Panc1 (cell line): ENCODE measurements at regions not wholly inside any gene's neighbourhood (a gene's known extent, or its start where the extent isn't known, plus 50 kb on each side); places are given as distances from the start of the nearest gene placed in this dataset.

ENCODE experiments used
- ATAC-seq: fragments of 200-7000 bp; cut with Tn5 transposase; 2 replicates; pipeline ENCODE4 v1.9.1; 2020; ENCODE audit warnings: mild to moderate bottlenecking, moderate library complexity
- BruUV-seq: library from RNA; stranded (reverse); fragments of 400-500 nt; replicated peaks from 2 replicates; lab custom pipeline; 2021; lab: Mats Ljungman, UMichigan
- CTCF ChIA-PET: fragments of 300-600 bp; sonication (Branson Sonifier 250); formaldehyde crosslinking; loops from one replicate; lab custom pipeline; 2022; ENCODE audit warnings: antibody characterized with exemption; lab: Charles Lee
- POLR2A ChIA-PET: fragments of 300-600 bp; sonication (Branson Sonifier 250); formaldehyde crosslinking; loops from one replicate; lab custom pipeline; 2022; ENCODE audit warnings: antibody characterized with exemption; lab: Charles Lee
- DNase-seq: peaks from one replicate; pipeline ENCODE4 v3.0.0-alpha.2; 2010; ENCODE audit warnings: low read depth, low spot score
- H3K27ac ChIP-seq: 2 replicates; pipeline ENCODE4 v1.5.1; 2011; ENCODE audit warnings: mild to moderate bottlenecking, low read length, inconsistent platforms
- H3K27me3 ChIP-seq: fragments of 200-500 bp; sonication (Bioruptor generic); 2 replicates; pipeline ENCODE4 v1.6.0; 2014; ENCODE audit warnings: low read length, inconsistent platforms; ENCODE audit not compliant: control insufficient read depth, insufficient read depth
- H3K36me3 ChIP-seq: fragments of 200-500 bp; sonication (Bioruptor generic); 2 replicates; pipeline ENCODE4 v1.5.1; 2014; ENCODE audit warnings: inconsistent platforms, mild to moderate bottlenecking, low read length, moderate library complexity; ENCODE audit not compliant: control insufficient read depth, insufficient read depth
- H3K4me1 ChIP-seq: 2 replicates; pipeline ENCODE4 v1.5.1; 2011; ENCODE audit warnings: inconsistent platforms, mild to moderate bottlenecking, low read length, moderate library complexity; ENCODE audit not compliant: control insufficient read depth, insufficient read depth
- H3K4me3 ChIP-seq, 2 experiments: 2 replicates each; pipeline ENCODE4 v1.5.1; 2011 to 2012; ENCODE audit warnings: low read depth in 2 of 2, low read length in 2 of 2, mild to moderate bottlenecking in 2 of 2, inconsistent platforms in 1 of 2, moderate library complexity in 1 of 2
- H3K9me3 ChIP-seq: fragments of 200-500 bp; sonication (Bioruptor generic); 2 replicates; pipeline ENCODE4 v1.5.1; 2014; ENCODE audit warnings: low read depth, mild to moderate bottlenecking, inconsistent platforms, low read length, moderate library complexity; ENCODE audit not compliant: control insufficient read depth, insufficient read depth
- CTCF ChIP-seq: fragments of 450-650 bp; IDR thresholded peaks from 2 replicates; pipeline ENCODE4 v1.5.1; 2017; ENCODE audit warnings: mild to moderate bottlenecking
- POLR2AphosphoS5 ChIP-seq: IDR thresholded peaks from 2 replicates; pipeline ENCODE4 v1.6.1; 2012; ENCODE audit warnings: mild to moderate bottlenecking, low read depth, low read length, moderate library complexity
- REST ChIP-seq, 2 experiments: IDR thresholded peaks; 2 replicates each; pipeline ENCODE4 v1.6.1; 2011 to 2012; ENCODE audit warnings: low read depth in 2 of 2, control low read depth in 1 of 2, low read length in 1 of 2, mild to moderate bottlenecking in 1 of 2, moderate library complexity in 1 of 2; ENCODE audit not compliant: insufficient read depth in 1 of 2
- SIN3A ChIP-seq: IDR thresholded peaks from 2 replicates; pipeline ENCODE4 v1.6.1; 2012; ENCODE audit warnings: low read depth, mild to moderate bottlenecking, low read length, moderate library complexity, borderline replicate concordance; ENCODE audit not compliant: insufficient read depth
- TCF7L2 ChIP-seq: IDR thresholded peaks from 2 replicates; pipeline ENCODE4 v1.6.1; 2011; ENCODE audit warnings: mild to moderate bottlenecking, low read depth, low read length, inconsistent platforms
- in situ Hi-C: cut with HindIII; loops from 2 replicates; pipeline ENCODE4 v1.10.0; 2016; ENCODE audit warnings: low sequenced_read_pairs, low pct_unique_long_range_greater_than_20kb
- intact Hi-C: fragments of 100-400 bp; cut with micrococcal nuclease; formaldehyde crosslinking; loops from one replicate; pipeline ENCODE4 v1.10.0; 2022; ENCODE audit not compliant: unreplicated experiment

- DNase-seq, result no peak
- in situ Hi-C loops (no loop called here), intact Hi-C loops (no loop called here)
- CTCF ChIA-PET, result no interaction called here
- POLR2A ChIA-PET, result no interaction called here
- BruUV-seq, result no TSS peak
- Histone ChIP-seq H3K9me3 (no peaks in the 10 kb centered on the region), H3K27me3 (no peaks in the 10 kb centered on the region), H3K4me3 (no peak overlapping the region), H3K27ac (no peak overlapping the region), H3K36me3 (no peaks in the 10 kb centered on the region), H3K4me1 (no peaks in the 10 kb centered on the region)
- ATAC-seq, result no peak
- no peak for TF ChIP-seq TCF7L2
- TF ChIP-seq SIN3A, result no peak
- no peak for TF ChIP-seq POLR2AphosphoS5
- TF ChIP-seq CTCF, result no peak
- TF ChIP-seq REST (IDR thresholded peaks at IDR 0.05; ENCODE audit: insufficient read depth in 1 of 2, low read depth in 2 of 2, low read length in 1 of 2), result no peak
Observed at GRCh38 chr15:94141802-94142201, 89.6 kb upstream of the MCTP2 start.

- CTCF ChIA-PET, result no interaction called here
Observed at GRCh38 chr15:94135486-94136147, 95.7 kb upstream of the MCTP2 start.

More at GRCh38 chr15:94135486-94136147, 95.7 kb upstream of the MCTP2 start:
- DNase-seq, result no peak
- ATAC-seq, result no peak
- in situ Hi-C loops, result no loop called here
- H3K4me3 ChIP-seq, result no peak overlapping the region
- H3K27me3 ChIP-seq, result no peaks in the 10 kb centered on the region
- H3K4me1 ChIP-seq, result no peaks in the 10 kb centered on the region
- intact Hi-C loops, result no loop called here
- BruUV-seq, result no TSS peak
- no peaks in the 10 kb centered on the region for H3K36me3 ChIP-seq
- POLR2A ChIA-PET, result no interaction called here
- TF ChIP-seq CTCF (peak; percentile 11; the same call in 1 of the 2 replicates), POLR2AphosphoS5 (no peak)
- H3K9me3 ChIP-seq, result no peaks in the 10 kb centered on the region
- H3K27ac ChIP-seq, result no peak overlapping the region
